ENCODE measurements at regions not wholly inside any gene's neighbourhood (a gene's known extent, or its start where the extent isn't known, plus 50 kb on each side); places are given as distances from the start of the nearest gene placed in this dataset.

GRCh38 chr17:51456942-51457341 is 196.6 kb downstream of the UTP18 start (continued):
- TF ChIP-seq, protein P1, sequence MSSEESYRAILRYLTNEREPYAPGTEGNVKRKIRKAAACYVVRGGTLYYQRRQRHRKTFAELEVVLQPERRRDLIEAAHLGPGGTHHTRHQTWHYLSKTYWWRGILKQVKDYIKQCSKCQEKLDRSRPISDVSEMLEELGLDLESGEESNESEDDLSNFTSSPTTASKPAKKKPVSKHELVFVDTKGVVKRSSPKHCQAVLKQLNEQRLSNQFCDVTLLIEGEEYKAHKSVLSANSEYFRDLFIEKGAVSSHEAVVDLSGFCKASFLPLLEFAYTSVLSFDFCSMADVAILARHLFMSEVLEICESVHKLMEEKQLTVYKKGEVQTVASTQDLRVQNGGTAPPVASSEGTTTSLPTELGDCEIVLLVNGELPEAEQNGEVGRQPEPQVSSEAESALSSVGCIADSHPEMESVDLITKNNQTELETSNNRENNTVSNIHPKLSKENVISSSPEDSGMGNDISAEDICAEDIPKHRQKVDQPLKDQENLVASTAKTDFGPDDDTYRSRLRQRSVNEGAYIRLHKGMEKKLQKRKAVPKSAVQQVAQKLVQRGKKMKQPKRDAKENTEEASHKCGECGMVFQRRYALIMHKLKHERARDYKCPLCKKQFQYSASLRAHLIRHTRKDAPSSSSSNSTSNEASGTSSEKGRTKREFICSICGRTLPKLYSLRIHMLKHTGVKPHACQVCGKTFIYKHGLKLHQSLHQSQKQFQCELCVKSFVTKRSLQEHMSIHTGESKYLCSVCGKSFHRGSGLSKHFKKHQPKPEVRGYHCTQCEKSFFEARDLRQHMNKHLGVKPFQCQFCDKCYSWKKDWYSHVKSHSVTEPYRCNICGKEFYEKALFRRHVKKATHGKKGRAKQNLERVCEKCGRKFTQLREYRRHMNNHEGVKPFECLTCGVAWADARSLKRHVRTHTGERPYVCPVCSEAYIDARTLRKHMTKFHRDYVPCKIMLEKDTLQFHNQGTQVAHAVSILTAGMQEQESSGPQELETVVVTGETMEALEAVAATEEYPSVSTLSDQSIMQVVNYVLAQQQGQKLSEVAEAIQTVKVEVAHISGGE (CRISPR knock-in tag; IDR thresholded peaks at IDR 0.05), result no peak
- no peak for TF ChIP-seq SMAD5 (IDR thresholded peaks at IDR 0.05; ENCODE audit: low read depth)
- no peak for TF ChIP-seq IRF3 (IDR thresholded peaks at IDR 0.05)
- TF ChIP-seq, protein P2, sequence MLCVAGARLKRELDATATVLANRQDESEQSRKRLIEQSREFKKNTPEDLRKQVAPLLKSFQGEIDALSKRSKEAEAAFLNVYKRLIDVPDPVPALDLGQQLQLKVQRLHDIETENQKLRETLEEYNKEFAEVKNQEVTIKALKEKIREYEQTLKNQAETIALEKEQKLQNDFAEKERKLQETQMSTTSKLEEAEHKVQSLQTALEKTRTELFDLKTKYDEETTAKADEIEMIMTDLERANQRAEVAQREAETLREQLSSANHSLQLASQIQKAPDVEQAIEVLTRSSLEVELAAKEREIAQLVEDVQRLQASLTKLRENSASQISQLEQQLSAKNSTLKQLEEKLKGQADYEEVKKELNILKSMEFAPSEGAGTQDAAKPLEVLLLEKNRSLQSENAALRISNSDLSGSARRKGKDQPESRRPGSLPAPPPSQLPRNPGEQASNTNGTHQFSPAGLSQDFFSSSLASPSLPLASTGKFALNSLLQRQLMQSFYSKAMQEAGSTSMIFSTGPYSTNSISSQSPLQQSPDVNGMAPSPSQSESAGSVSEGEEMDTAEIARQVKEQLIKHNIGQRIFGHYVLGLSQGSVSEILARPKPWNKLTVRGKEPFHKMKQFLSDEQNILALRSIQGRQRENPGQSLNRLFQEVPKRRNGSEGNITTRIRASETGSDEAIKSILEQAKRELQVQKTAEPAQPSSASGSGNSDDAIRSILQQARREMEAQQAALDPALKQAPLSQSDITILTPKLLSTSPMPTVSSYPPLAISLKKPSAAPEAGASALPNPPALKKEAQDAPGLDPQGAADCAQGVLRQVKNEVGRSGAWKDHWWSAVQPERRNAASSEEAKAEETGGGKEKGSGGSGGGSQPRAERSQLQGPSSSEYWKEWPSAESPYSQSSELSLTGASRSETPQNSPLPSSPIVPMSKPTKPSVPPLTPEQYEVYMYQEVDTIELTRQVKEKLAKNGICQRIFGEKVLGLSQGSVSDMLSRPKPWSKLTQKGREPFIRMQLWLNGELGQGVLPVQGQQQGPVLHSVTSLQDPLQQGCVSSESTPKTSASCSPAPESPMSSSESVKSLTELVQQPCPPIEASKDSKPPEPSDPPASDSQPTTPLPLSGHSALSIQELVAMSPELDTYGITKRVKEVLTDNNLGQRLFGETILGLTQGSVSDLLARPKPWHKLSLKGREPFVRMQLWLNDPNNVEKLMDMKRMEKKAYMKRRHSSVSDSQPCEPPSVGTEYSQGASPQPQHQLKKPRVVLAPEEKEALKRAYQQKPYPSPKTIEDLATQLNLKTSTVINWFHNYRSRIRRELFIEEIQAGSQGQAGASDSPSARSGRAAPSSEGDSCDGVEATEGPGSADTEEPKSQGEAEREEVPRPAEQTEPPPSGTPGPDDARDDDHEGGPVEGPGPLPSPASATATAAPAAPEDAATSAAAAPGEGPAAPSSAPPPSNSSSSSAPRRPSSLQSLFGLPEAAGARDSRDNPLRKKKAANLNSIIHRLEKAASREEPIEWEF (IDR thresholded peaks at IDR 0.05; ENCODE audit: insufficient replicate concordance, low read depth, low read length), result no peak
- no peak for TF ChIP-seq JUNB (IDR thresholded peaks at IDR 0.05)
- no peak for TF ChIP-seq TBL1XR1 (IDR thresholded peaks at IDR 0.05; ENCODE audit: low read depth, low read length)
- no peak for TF ChIP-seq MEF2B (IDR thresholded peaks at IDR 0.05; ENCODE audit: partially characterized antibody, poor library complexity, severe bottlenecking)
- TF ChIP-seq, protein P3, sequence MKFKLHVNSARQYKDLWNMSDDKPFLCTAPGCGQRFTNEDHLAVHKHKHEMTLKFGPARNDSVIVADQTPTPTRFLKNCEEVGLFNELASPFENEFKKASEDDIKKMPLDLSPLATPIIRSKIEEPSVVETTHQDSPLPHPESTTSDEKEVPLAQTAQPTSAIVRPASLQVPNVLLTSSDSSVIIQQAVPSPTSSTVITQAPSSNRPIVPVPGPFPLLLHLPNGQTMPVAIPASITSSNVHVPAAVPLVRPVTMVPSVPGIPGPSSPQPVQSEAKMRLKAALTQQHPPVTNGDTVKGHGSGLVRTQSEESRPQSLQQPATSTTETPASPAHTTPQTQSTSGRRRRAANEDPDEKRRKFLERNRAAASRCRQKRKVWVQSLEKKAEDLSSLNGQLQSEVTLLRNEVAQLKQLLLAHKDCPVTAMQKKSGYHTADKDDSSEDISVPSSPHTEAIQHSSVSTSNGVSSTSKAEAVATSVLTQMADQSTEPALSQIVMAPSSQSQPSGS (IDR thresholded peaks at IDR 0.05; ENCODE audit: low read length), result no peak
- TF ChIP-seq NFYB (IDR thresholded peaks at IDR 0.05; ENCODE audit: insufficient read depth, low read depth, low read length), result no peak
- TF ChIP-seq BACH1 (IDR thresholded peaks at IDR 0.05; ENCODE audit: borderline replicate concordance), result no peak
- TF ChIP-seq CEBPB (IDR thresholded peaks at IDR 0.05; ENCODE audit: borderline replicate concordance in 1 of 2, low read depth in 2 of 2, low read length in 2 of 2), result no peak
- TF ChIP-seq CREB1 (IDR thresholded peaks at IDR 0.05; ENCODE audit: low read depth), result no peak
- no peak for TF ChIP-seq RAD51 (IDR thresholded peaks at IDR 0.05)

Measured in GM12878 (cell line).